Gastroesophageal sphincter (tissue), 3 donors: ENCODE measurements at regions not wholly inside any gene's neighbourhood (a gene's known extent, or its start where the extent isn't known, plus 50 kb on each side); places are given as distances from the start of the nearest gene placed in this dataset.

Experiments
- EP300 ChIP-seq: sonication (generic); formaldehyde crosslinking; IDR thresholded peaks from one replicate; pipeline ENCODE4 v1.6.1; 2017; ENCODE audit warnings: antibody characterized with exemption, mild to moderate bottlenecking
- POLR2A ChIP-seq, 2 donors: fragments of 450-650 bp; IDR thresholded peaks; one replicate each; pipeline ENCODE4 v1.6.1; 2017; ENCODE audit warnings: antibody characterized with exemption in 2 of 2, mild to moderate bottlenecking in 2 of 2, moderate library complexity in 1 of 2
- POLR2AphosphoS5 ChIP-seq: sonication (generic); formaldehyde crosslinking; IDR thresholded peaks from one replicate; pipeline ENCODE4 v1.6.1; 2017; ENCODE audit warnings: antibody characterized with exemption
- TF ChIP-seq, protein P1 (sequence below), 4 experiments: fragments of 200-600 bp in 2 of 4; fragments of 450-650 bp in 2 of 4; sonication (generic) in 1 of 4; IDR thresholded peaks; one replicate each; pipeline ENCODE4 v1.5.1; 2017 to 2019; ENCODE audit warnings: antibody characterized with exemption in 4 of 4, mild to moderate bottlenecking in 2 of 4, moderate library complexity in 2 of 4

DNA sequence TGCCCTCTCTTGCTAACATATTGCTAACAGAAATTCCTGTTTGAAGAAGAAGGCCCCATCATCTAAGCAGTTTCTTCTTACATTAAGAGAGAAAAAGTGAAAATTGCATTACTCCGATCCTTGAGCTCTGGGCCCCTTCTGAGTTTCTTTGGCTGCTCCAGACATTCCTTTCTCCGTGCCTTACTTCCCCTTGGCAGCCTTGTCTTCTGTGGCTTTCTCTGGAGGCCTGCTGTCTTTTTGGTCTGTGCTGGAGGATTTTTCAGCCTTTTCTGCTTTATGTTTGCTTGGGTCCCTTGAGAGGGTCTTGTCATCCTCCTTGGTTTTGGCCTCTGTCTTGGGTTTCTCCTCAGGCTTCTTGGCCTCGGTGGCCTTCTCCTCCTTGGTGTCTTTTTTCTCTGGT is 378.8 kb upstream of the CHD6 start:
- TF ChIP-seq POLR2AphosphoS5 (no peak), POLR2A (IDR thresholded peaks at IDR 0.05) (no peak), EP300 (no peak)
- TF ChIP-seq, protein P1, sequence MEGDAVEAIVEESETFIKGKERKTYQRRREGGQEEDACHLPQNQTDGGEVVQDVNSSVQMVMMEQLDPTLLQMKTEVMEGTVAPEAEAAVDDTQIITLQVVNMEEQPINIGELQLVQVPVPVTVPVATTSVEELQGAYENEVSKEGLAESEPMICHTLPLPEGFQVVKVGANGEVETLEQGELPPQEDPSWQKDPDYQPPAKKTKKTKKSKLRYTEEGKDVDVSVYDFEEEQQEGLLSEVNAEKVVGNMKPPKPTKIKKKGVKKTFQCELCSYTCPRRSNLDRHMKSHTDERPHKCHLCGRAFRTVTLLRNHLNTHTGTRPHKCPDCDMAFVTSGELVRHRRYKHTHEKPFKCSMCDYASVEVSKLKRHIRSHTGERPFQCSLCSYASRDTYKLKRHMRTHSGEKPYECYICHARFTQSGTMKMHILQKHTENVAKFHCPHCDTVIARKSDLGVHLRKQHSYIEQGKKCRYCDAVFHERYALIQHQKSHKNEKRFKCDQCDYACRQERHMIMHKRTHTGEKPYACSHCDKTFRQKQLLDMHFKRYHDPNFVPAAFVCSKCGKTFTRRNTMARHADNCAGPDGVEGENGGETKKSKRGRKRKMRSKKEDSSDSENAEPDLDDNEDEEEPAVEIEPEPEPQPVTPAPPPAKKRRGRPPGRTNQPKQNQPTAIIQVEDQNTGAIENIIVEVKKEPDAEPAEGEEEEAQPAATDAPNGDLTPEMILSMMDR (IDR thresholded peaks at IDR 0.05): no peak
